GM21825 (cell line): ENCODE measurements at regions not wholly inside any gene's neighbourhood (a gene's known extent, or its start where the extent isn't known, plus 50 kb on each side); places are given as distances from the start of the nearest gene placed in this dataset.
"Not testable (repeated sequence)": the region's sequence is repeated elsewhere in the genome, so short reads cannot be mapped to it uniquely, and the experiment has no call there.

Experiments
- ATAC-seq: cut with Tn5 transposase; IDR thresholded peaks from one replicate; pipeline ENCODE4 v1.9.1; 2021; ENCODE audit warnings: mild to moderate bottlenecking, moderate library complexity; ENCODE audit not compliant: unreplicated experiment

DNA sequence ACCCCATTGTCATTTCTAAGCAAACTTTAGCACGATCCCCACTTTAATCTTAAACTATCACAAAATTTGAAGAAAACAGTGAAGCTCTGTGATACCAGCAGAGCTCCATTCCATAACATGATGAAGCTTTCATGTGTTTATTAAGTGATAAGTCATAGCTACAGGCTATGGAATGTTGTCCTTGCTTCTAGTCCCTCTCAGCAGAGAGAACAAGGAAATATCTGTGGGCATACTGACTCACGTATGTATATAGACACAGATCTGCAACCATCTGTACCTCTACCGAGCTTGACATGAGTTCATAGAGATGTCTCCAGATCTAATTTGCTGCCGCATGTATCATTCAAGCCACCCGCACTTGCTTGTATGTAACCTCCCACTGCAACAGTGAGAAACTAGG is 588.9 kb downstream of the ETS1 start:
- ATAC-seq = no peak

DNA sequence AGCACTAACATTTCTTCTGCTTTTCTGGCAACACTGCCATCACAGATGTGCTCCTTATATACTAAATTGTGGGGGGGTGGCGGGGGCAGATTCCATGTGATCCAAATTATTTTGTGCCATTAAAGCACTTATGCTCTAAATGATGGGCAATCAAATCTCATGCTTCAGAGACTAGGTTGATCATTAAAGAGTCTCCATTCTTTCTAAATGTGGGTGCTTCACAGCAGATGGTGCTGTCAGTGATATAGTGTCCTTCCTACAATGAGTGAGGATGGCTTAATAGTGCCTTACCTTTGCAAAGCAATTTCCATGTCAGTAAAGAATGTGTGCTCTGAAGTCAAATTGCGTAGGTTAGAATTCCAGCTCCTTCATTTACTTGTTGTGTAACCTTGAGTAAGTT is 589.8 kb downstream of the ETS1 start:
- ATAC-seq = no peak

DNA sequence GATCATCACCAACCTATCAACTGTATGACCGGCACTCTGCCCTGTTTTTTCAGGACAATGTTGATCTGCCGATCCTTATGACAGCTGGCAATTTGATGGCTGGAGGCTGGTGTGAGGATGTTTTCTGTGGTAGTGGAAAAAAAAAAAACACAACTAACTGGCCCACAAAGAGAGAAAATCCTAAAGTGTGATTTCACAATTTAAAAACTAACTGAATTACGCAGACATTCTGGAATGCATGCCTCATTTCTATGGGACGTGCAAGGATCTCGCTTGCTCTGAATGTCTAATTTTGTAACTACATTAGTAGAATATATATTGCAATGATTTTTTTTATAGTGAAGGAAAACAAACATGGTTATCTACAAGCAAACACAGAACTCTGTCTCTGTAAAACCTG is 590.5 kb downstream of the ETS1 start:
- ATAC-seq = no peak

DNA sequence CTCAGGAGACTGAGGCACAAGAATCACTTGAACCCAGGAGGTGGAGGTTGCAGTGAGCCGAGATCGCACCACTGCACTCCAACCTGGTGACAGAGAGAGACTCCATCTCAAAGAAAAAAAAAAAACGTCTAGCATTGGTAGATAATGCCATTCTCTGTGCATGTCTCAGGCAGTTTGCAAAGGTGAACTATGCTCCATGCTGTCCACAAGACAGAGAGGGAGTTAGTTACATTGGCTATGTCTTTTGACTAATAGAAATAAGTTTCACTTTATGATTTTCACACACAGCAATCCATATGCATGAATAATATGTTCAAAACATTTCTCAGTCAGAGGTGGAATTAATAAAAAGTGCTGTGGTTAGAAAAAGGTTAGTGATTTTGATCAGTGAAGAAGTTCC is 591.4 kb downstream of the ETS1 start:
- ATAC-seq = no peak

DNA sequence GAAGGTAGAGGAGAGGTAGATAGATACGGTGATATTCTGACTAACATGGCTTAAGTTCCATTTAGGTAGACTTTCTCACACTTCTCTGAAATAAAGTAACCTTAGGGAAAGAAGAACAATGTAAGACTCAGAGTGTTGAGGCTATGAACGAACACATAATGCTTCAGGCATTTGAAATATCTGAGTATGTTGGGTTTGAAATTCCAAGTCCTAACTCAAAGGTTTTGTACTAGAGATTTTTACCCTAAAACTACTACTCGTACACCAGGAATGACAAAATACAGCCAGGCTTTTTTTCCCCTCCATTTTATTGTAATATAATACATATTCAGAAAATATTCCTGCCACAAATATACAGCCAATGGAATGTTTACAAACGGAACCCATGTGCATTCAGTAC is 592.6 kb downstream of the ETS1 start:
- ATAC-seq = no peak

DNA sequence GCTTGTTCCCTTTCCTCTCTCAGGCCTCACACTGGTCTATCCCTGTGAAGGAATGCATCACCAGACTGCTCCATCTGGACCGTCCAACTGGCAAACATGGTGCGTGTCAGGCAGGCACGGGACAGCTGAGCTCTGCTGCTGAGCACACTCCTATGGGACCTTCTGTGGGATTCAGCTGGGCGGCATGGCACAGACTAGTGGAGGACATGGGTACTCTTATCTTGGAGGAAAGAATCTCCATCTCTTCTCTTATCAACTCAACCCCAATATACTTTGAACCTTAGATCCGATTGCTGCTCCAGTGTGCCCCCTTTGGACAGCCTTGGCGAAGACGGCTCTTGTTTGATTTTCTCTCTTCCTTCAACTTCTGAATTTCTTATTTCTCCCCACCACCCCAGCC is 593.6 kb downstream of the ETS1 start:
- no peak for ATAC-seq

DNA sequence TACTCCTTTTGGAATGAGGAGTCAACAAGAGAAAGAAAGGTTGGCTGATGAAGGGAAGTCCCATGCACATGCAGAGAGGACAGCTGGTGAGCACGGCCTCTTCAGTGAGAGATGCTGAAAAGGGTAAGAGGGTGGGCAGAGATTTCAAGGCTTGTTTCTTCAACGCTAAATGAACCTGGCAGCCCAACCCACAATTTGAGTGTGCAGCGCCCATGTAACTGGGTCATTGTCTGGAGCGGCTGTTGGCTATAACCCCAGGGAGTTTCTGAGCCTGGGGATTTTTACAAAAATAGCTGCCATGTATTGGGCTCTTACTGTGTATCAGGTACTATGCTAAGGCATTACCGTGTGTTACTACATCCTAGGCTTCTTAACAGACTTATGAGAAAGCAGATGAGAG is 594.1 kb downstream of the ETS1 start:
- no peak for ATAC-seq

DNA sequence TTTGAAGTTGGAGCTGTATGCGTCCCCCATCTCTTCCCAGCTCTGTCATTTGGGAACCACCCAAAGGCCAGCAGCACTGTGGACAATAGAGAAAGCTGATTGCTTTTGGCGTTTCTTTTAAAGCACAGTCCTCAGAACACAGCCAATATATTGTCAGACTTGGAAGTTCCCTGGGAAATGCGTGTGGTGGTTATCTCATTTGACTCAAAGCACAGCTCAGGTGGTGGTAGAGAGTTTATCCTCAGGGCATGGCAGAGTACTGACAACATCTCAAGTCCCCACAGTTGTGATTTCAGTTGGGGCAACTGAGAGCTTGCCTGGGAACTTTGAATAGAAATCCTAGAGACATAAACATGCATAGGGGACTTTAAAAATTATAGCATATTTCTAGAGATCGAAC is 601.3 kb downstream of the ETS1 start:
- ATAC-seq = no peak

DNA sequence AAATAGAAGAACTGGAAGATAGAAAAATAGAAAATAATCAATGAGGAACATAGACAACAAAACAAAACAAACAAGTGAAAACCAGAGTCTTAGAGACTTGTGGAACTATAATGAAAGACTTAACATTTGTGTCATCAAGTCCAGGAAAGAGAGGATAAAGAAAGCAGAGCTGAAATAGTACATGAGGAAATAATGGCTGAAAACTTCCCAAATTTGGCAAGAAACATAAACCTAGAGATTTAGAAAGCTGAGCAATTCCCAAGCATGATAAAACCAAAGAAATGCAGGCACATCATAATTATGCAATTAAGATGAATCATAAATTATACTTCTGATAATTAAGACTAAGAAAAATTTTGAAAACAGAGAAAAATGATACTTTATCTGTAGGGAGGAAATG is 614.5 kb downstream of the ETS1 start:
- ATAC-seq = no peak

DNA sequence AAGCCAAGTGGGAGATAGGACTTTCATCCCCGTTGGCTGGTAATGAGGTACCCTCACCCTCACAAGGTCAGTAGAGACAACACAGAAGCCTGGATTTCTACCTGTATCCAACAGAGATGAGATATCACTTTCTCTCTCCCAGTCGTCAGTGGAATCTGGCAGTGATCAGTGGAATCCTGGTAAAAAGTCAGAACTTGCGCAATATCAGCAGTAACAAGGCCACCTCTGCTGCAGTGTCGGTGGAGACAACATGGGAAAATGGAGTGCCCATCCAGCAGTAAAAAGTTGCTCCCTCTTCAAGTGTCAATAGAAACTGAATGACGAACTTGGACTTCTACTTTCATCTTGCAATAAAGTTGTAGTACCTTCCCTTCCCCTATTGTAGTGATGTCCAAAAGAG is 615.9 kb downstream of the ETS1 start:
- ATAC-seq = no peak

DNA sequence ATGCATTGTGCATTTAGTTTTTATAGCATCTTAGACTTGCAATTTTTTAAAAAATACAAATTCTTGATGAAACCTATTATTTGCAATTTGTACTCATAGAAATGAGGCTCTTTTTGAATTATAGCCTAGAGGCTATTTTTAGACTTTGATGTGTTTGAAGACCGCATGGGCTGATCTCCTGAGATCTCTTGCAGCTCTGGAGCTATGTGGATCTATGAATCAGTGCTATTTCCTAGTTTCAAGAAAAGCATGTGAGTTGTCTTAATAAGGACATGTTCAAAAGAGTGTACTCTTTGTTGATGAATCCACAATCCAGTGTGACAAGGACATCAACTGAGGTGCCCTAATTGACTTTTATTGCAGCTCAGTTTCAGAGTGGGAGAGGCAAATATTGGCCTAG is 620.5 kb downstream of the ETS1 start:
- no peak for ATAC-seq

DNA sequence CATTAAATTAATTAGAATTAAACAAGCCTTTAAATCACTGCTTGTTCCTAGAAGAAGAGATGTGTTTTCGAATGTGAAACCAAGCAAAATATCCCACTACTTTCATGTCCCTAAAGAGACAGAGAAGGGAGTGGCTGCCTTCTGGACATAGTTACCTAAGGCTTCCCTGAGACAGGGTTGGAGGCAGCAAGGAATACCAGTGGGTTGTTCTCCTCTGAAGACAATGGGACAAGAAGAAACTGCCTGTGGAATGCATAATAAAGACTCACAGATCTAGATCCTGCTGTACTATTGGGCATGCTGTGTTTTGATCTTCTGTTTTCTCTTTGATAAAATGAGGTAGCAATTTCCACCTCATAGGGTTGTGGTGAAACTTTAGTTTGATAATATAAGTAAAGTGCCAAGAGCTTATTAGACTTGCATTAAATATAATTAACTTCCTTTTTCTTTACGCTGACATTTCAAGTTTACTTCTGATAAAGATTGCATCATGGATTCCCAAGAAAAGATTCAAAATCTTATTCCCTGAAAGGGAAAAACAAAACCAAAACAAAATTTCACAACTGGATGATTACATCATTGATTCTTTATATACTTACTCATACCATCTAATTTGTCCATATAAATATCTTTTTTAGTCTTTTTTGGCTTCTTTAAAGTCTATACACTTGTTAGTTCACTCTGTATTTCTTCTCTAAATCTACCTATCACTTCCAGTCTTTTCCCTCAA is 621.3 kb downstream of the ETS1 start:
- no peak for ATAC-seq

DNA sequence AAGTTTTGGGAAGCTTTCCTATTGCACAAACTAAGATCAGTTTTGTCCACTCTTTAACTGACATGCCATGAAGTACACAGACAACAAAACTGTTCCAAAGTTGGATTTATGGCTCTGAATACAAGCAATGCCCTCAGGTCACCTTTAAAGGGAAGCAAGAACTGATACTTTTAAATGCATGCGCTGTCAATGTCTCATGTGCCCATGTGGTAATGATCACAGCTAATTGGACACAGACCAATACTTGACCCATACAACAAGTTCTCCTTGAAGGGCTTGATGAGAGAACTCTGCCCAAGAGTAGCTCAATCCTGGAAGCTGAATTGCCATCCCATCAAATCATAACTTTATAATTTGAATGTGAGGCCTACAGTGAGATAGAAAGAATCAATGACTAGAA is 624.9 kb downstream of the ETS1 start:
- no peak for ATAC-seq

DNA sequence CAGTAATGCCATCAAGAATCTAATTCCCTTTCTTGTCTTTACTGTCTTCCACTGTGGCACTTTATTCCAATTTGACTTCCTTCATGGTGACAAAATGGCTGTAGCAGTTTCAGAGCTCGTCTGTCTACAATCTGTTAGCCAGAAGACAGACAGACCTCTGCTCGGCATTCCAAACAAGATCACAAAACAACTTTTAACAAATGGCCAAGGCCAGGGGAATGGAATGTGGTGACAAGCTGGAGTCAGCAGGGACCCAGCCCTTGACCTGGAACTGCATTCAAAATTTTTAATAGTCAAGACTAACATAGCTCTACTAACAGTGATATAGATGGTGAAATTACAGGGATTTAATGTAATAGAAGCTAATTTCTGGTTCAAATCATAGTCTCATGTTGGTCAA is 637.2 kb downstream of the ETS1 start:
- ATAC-seq = no peak

DNA sequence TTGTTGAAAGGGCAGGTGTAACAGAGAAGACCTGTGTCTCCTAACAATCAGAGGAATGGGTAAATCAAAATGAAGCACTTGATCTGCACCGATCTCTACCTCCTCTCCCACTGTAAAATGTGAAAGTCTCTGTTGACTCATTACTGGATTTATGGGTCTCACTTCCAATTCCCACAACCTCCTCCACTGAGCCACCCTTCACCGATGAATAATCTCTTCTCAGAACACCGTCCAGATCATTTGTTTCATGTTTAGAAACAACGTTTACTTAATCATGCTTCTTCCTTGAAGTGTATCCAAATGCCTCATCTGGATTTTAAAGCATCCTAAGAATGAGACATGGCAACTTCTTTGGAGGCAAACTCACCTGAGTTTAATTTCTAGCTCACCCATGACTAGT is 643.6 kb downstream of the ETS1 start:
- no peak for ATAC-seq

DNA sequence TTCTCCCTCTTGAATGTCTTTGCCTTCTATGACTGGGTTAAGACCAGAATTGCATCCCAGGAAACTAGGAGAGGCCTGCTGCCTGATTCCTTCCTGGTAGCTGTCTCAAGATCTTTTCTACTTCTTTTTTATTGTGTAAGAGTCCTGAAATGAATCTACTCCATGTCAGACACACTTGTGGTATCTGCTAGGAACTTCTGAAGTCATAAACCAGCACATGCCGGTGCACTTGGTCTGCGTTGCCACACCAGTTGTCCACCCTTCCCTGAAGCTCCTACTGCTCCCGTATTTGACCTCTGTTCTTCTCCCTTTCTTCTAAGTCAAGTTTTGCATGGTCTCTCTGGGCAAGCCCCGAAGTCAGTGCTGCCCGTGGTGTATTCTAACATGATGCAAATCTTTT is 644.2 kb downstream of the ETS1 start:
- no peak for ATAC-seq

DNA sequence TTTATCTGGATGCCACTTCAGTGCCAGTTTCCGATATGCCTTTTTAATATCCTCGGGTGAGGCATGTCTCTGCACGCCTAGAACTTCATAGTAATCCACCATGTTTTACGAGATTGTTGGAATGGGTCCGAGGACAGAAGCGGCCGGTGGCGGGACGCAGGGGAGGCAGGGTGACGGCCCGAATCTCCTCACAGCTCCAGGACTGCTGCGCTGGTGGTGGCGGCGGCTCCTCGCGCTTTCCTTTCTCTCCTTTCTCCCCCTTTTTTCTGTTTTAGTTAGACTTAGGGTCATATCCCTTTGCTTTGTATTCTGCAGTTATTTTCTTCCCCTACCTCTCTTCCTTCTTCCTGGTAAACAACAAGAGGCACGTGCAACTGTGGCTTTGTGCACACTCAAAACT is 645.8 kb downstream of the ETS1 start:
- ATAC-seq = not testable (repeated sequence)

DNA sequence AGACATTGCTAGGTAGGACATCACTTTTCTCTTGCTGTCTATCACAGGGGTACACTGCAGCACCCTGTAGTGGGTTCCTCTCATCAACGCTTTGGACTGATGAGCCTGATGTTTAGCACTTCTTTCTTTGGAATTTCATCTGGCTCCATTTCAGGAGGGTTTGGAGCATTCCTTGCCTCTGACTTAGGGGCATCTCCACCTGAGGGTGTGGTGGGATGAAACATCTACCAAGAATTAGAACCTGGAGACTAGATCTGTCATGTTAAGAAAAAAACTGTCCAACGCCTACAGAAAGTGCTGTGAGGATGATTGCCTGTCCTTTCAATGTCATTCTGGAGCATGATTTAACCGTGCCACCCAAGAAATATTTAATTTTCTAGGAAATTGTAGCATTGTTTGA is 648.4 kb downstream of the ETS1 start:
- ATAC-seq = no peak

DNA sequence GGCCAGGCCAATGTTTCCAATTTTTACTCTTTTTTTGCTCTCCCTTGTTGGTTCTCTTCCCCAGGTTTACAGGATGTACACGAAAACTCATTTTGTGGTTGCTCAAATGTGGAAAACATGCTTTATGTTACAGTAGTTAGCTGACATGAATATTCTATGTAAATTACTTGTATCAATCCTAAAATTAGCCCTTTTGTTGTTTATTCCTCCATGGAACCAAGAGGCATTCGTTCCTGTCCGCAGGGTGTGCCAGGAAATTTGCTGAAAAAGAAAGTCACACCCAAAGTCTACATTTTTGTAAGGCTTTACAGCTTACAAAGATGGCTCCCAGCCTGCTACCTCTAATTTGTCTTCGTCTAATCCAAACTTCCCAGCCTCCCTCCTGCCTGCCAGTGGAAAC is 652.3 kb downstream of the ETS1 start:
- ATAC-seq = no peak

DNA sequence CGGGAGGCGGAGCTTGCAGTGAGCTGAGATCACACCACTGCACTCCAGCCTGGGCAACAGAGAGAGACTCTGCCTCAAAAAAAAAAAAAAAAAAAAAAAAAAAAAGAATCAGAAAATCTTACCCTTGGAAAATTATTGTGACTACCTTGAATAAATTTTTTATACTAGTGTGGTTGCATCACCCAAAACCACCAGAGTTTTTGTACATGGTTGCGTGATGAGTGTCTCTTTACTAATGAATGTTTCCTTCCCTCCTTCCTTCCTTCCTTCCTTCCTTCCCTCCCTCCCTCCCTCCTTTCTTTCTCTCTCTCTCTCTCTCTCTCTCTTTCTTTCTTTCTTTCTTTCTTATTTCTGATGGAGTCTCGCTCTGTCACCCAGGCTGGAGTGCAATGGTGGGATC is 653.4 kb downstream of the ETS1 start:
- not testable (repeated sequence) for ATAC-seq

DNA sequence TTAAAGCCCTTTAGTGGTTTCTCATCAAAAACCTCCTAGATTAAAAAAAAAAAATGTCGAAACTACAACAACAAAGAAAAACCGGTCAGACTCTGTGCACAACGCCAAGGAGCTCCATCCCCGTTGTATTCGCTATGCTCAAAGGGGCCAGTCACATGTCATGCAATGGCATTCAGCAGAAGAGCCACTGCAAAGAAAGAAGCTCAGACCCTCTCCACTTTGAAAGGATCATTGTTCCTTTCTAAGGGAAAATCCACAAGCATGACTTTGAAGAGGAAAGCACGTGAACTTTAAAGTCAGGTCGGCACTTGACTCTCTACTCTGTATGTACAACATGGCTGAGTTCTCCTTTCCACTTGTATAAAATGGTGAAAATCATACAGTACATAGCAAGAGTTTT is 655.6 kb downstream of the ETS1 start:
- no peak for ATAC-seq

DNA sequence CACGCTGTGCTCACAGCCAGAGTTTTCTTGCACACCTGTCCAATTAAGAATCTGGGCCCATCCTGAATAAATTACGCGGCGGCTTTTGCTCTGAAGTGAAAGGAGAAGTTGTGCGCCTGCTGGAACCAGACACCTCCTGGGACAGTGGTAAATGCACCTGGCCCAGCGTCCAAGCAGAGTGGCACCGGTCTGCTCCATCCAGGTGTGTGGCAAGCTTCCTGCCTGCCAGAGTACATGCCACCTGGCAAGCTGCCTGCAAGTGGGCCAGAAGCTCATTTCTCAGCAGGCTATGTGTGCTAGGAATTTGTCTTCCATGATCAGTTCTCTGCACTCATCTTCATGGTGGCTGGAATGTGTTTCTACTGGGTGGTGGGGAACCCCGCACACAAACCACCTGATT is 660.6 kb downstream of the ETS1 start:
- no peak for ATAC-seq

DNA sequence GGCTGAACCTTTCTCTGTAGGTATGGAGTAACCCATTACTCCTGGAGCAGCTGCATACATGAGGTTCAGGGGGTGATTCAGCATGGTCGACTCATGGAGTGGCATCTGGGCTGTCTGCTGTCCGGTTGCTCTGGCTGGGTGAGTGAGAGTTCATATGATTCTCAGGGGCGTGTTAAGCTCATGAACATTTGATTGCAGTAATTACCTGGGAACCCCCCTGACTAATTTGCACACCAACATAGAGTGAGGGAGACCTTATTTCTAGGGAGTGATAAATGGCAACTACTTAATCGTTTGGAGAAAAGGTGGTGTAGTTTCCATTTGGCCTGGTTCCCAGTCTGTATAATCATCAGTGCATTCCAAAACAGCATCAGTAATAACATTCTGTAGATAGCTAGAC is 661.9 kb downstream of the ETS1 start:
- ATAC-seq = no peak
